ENCODE measurements at regions not wholly inside any gene's neighbourhood (a gene's known extent, or its start where the extent isn't known, plus 50 kb on each side); places are given as distances from the start of the nearest gene placed in this dataset.

- no peak overlapping the region for H3K27ac ChIP-seq
- 36 to 53% (median 41%) methylated on average over 3 to 6 of the region's 6 CpGs for WGBS, 5 donors
- no peaks in the 10 kb centered on the region for H3K4me1 ChIP-seq
- no peaks in the 10 kb centered on the region for H3K27me3 ChIP-seq
- intact Hi-C loops (cut with DNase I; ENCODE audit: low total_unique reads) = no loop called here
- TF ChIP-seq POLR2AphosphoS5 (IDR thresholded peaks at IDR 0.05) (no peak), POLR2A (IDR thresholded peaks at IDR 0.05) (no peak), EP300 (IDR thresholded peaks at IDR 0.05) (no peak)
- TF ChIP-seq, protein P1, sequence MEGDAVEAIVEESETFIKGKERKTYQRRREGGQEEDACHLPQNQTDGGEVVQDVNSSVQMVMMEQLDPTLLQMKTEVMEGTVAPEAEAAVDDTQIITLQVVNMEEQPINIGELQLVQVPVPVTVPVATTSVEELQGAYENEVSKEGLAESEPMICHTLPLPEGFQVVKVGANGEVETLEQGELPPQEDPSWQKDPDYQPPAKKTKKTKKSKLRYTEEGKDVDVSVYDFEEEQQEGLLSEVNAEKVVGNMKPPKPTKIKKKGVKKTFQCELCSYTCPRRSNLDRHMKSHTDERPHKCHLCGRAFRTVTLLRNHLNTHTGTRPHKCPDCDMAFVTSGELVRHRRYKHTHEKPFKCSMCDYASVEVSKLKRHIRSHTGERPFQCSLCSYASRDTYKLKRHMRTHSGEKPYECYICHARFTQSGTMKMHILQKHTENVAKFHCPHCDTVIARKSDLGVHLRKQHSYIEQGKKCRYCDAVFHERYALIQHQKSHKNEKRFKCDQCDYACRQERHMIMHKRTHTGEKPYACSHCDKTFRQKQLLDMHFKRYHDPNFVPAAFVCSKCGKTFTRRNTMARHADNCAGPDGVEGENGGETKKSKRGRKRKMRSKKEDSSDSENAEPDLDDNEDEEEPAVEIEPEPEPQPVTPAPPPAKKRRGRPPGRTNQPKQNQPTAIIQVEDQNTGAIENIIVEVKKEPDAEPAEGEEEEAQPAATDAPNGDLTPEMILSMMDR (IDR thresholded peaks at IDR 0.05) = no peak
- no peaks in the 10 kb centered on the region for H3K36me3 ChIP-seq
- peak; percentile 33 to 38 for DNase-seq
- H3K9me3 ChIP-seq = no peaks in the 10 kb centered on the region
- no peak overlapping the region for H3K4me3 ChIP-seq
Measured at GRCh38 chr2:7994397-7994951, 687.4 kb upstream of the ID2 start.

- H3K9me3 ChIP-seq = no peaks in the 10 kb centered on the region
- H3K36me3 ChIP-seq = no peaks in the 10 kb centered on the region
- no peaks in the 10 kb centered on the region for H3K4me1 ChIP-seq
- no peak for DNase-seq
- no peaks in the 10 kb centered on the region for H3K27me3 ChIP-seq
- TF ChIP-seq POLR2A (IDR thresholded peaks at IDR 0.05) (no peak), EP300 (IDR thresholded peaks at IDR 0.05) (no peak), POLR2AphosphoS5 (IDR thresholded peaks at IDR 0.05) (no peak)
- TF ChIP-seq, protein P1 (IDR thresholded peaks at IDR 0.05) = no peak
- no peak overlapping the region for H3K4me3 ChIP-seq
- intact Hi-C loops (cut with DNase I; ENCODE audit: low total_unique reads) = no loop called here
- H3K27ac ChIP-seq = no peak overlapping the region
- 89 to 95% (median 91%) methylated on average over 2 of the region's 2 CpGs for WGBS, 5 donors
Measured at GRCh38 chr2:7997279-7997678, 684.6 kb upstream of the ID2 start.

- no peak for DNase-seq
- Histone ChIP-seq H3K27me3 (no peaks in the 10 kb centered on the region), H3K27ac (no peak overlapping the region), H3K9me3 (no peaks in the 10 kb centered on the region), H3K36me3 (no peaks in the 10 kb centered on the region), H3K4me3 (no peak overlapping the region), H3K4me1 (peaks cover 0 to 19% (median 6%) of the 10 kb centered on the region in 4 donors)
- TF ChIP-seq EP300 (IDR thresholded peaks at IDR 0.05) = no peak
- no peak for TF ChIP-seq POLR2A (IDR thresholded peaks at IDR 0.05)
- TF ChIP-seq, protein P1 (IDR thresholded peaks at IDR 0.05) = no peak
- 78 to 84% (median 83%) methylated on average over 11 of the region's 11 CpGs for WGBS, 5 donors
- intact Hi-C loops (cut with DNase I; ENCODE audit: low total_unique reads) = no loop called here
Measured at GRCh38 chr2:7999683-8000476, 682.0 kb upstream of the ID2 start.

- intact Hi-C loops (cut with DNase I; ENCODE audit: low total_unique reads) = no loop called here
- no peak for DNase-seq
- 79 to 88% (median 82%) methylated on average over 1 of the region's 1 CpG for WGBS, 5 donors
- Histone ChIP-seq H3K27ac (no peak overlapping the region), H3K9me3 (no peaks in the 10 kb centered on the region), H3K4me1 (peaks cover 0 to 19% (median 6%) of the 10 kb centered on the region in 4 donors), H3K36me3 (no peaks in the 10 kb centered on the region), H3K27me3 (no peaks in the 10 kb centered on the region), H3K4me3 (no peak overlapping the region)
- TF ChIP-seq POLR2A (IDR thresholded peaks at IDR 0.05) (no peak), POLR2AphosphoS5 (IDR thresholded peaks at IDR 0.05) (no peak), EP300 (IDR thresholded peaks at IDR 0.05) (no peak)
- TF ChIP-seq, protein P1 (IDR thresholded peaks at IDR 0.05) = no peak
Measured at GRCh38 chr2:8000870-8001269, 681.0 kb upstream of the ID2 start.
